HepG2 (cell line): ENCODE measurements at regions not wholly inside any gene's neighbourhood (a gene's known extent, or its start where the extent isn't known, plus 50 kb on each side); places are given as distances from the start of the nearest gene placed in this dataset.
"Not testable (repeated sequence)": the region's sequence is repeated elsewhere in the genome, so short reads cannot be mapped to it uniquely, and the experiment has no call there.

Experiments
- AGO1 ChIP-seq: fragments of 200-400 bp; formaldehyde crosslinking; IDR thresholded peaks from 2 replicates; pipeline ENCODE4 v1.6.1; 2017; ENCODE audit warnings: mild to moderate bottlenecking, low read depth, low read length, moderate library complexity; ENCODE audit not compliant: poor library complexity, severe bottlenecking
- CTCF ChIP-seq: sonication (generic); formaldehyde crosslinking; IDR thresholded peaks from 2 replicates; pipeline ENCODE4 v1.5.0; 2020; ENCODE audit warnings: mild to moderate bottlenecking, missing genetic modification reagents, moderate library complexity
- FOXO4 ChIP-seq: sonication (generic); formaldehyde crosslinking; conservative IDR thresholded peaks from 2 replicates; pipeline ENCODE4 v1.8.1; 2023; ENCODE audit warnings: missing genetic modification reagents
- IRX3 ChIP-seq: sonication (generic); formaldehyde crosslinking; IDR thresholded peaks from 2 replicates; pipeline ENCODE4 v1.8.1; 2023; ENCODE audit warnings: mild to moderate bottlenecking, low read depth, missing genetic modification reagents, borderline replicate concordance
- MAX ChIP-seq: IDR thresholded peaks from 2 replicates; pipeline ENCODE4 v1.6.1; 2012; ENCODE audit warnings: inconsistent platforms
- NCOA1 ChIP-seq: sonication (generic); formaldehyde crosslinking; IDR thresholded peaks from 2 replicates; pipeline ENCODE4 v1.9.0; 2021; ENCODE audit warnings: missing genetic modification reagents
- POLR2A ChIP-seq, 2 experiments: IDR thresholded peaks; 2 replicates each; pipeline ENCODE4 v1.6.1; 2011; ENCODE audit warnings: low read depth in 2 of 2, low read length in 2 of 2, mild to moderate bottlenecking in 1 of 2, moderate library complexity in 1 of 2; ENCODE audit not compliant: insufficient read depth in 1 of 2
- ZBTB49 ChIP-seq: sonication (generic); formaldehyde crosslinking; IDR thresholded peaks from 2 replicates; pipeline ENCODE4 v1.4.0; 2020; ENCODE audit warnings: missing genetic modification reagents, borderline replicate concordance

- TF ChIP-seq MAX; FOXO4 (CRISPR knock-in tag); CTCF (CRISPR knock-in tag); AGO1; ZBTB49 (CRISPR knock-in tag); NCOA1 (CRISPR knock-in tag); IRX3 (CRISPR knock-in tag); POLR2A (IDR thresholded peaks at IDR 0.05; ENCODE audit: insufficient read depth in 1 of 2, low read depth in 2 of 2, low read length in 2 of 2): not testable (repeated sequence)
These were observed 86.3 kb upstream of the RANBP6 start for GRCh38 chr9:6101725-6102124.
